Neural progenitor cell (in vitro differentiated cells): ENCODE measurements at regions not wholly inside any gene's neighbourhood (a gene's known extent, or its start where the extent isn't known, plus 50 kb on each side); places are given as distances from the start of the nearest gene placed in this dataset.

Experiments used
- DNase-seq: peaks from one replicate; pipeline ENCODE4 v3.0.0-alpha.2; 2016; ENCODE audit warnings: low spot score
- H2AFZ ChIP-seq: fragments of 200-600 bp; sonication (generic); replicated peaks from 2 replicates; pipeline ENCODE4 v1.6.1; 2016; ENCODE audit warnings: antibody characterized with exemption
- H3F3A ChIP-seq: fragments of 200-600 bp; sonication (generic); 2 replicates; pipeline ENCODE4 v1.6.1; 2016; ENCODE audit warnings: antibody characterized with exemption, low read depth
- H3K27ac ChIP-seq: fragments of 200-600 bp; sonication (generic); 2 replicates; pipeline ENCODE4 v1.5.1; 2016; ENCODE audit warnings: mild to moderate bottlenecking
- H3K27me3 ChIP-seq: fragments of 200-600 bp; sonication (generic); 2 replicates; pipeline ENCODE4 v1.6.1; 2016; ENCODE audit warnings: mild to moderate bottlenecking, moderate library complexity
- H3K36me3 ChIP-seq: fragments of 200-600 bp; sonication (generic); 2 replicates; pipeline ENCODE4 v1.5.1; 2016
- H3K4me1 ChIP-seq: fragments of 200-600 bp; sonication (generic); 2 replicates; pipeline ENCODE4 v1.6.1; 2016; ENCODE audit warnings: mixed run types
- H3K4me2 ChIP-seq: fragments of 200-600 bp; sonication (generic); 2 replicates; pipeline ENCODE4 v1.6.1; 2016
- H3K4me3 ChIP-seq: fragments of 200-600 bp; sonication (generic); 2 replicates; pipeline ENCODE4 v1.5.1; 2016
- H3K79me2 ChIP-seq: fragments of 200-600 bp; sonication (generic); 2 replicates; pipeline ENCODE4 v1.6.1; 2016; ENCODE audit warnings: low read depth
- H3K9ac ChIP-seq: fragments of 200-600 bp; sonication (generic); 2 replicates; pipeline ENCODE4 v1.6.1; 2016
- H3K9me3 ChIP-seq: fragments of 200-600 bp; sonication (generic); 2 replicates; pipeline ENCODE4 v1.5.1; 2016; ENCODE audit warnings: low read depth
- H4K20me1 ChIP-seq: fragments of 200-600 bp; sonication (generic); 2 replicates; pipeline ENCODE4 v1.6.1; 2016; ENCODE audit warnings: low read depth
- H3K27ac Mint-ChIP-seq: 3 replicates; pipeline ENCODE4 v1.8.0; 2021; ENCODE audit warnings: mixed read lengths
- H3K27me3 Mint-ChIP-seq: 2 replicates; pipeline ENCODE4 v1.8.0; 2022; ENCODE audit warnings: low read depth, mild to moderate bottlenecking, inconsistent platforms, moderate library complexity, mixed read lengths; ENCODE audit not compliant: insufficient read depth
- H3K36me3 Mint-ChIP-seq: 3 replicates; pipeline ENCODE4 v1.8.0; 2021; ENCODE audit warnings: mixed read lengths
- H3K4me1 Mint-ChIP-seq: 3 replicates; pipeline ENCODE4 v1.8.0; 2021; ENCODE audit warnings: mixed read lengths
- H3K4me3 Mint-ChIP-seq: 3 replicates; pipeline ENCODE4 v1.8.0; 2021; ENCODE audit warnings: mild to moderate bottlenecking, moderate library complexity, mixed read lengths
- H3K9me3 Mint-ChIP-seq: 3 replicates; pipeline ENCODE4 v1.8.0; 2020; ENCODE audit warnings: mixed read lengths
- EZH2 ChIP-seq: fragments of 200-600 bp; sonication (generic); IDR thresholded peaks from 2 replicates; pipeline ENCODE4 v1.6.1; 2017; ENCODE audit warnings: antibody characterized with exemption, mild to moderate bottlenecking, moderate library complexity
- EZH2phosphoT487 ChIP-seq: fragments of 200-600 bp; sonication (generic); IDR thresholded peaks from 2 replicates; pipeline ENCODE4 v1.6.1; 2017; ENCODE audit warnings: antibody characterized with exemption
- TF ChIP-seq, protein P1 (sequence below): fragments of 200-600 bp; sonication (generic); IDR thresholded peaks from 2 replicates; pipeline ENCODE4 v1.5.1; 2017; ENCODE audit warnings: antibody characterized with exemption, mild to moderate bottlenecking

DNA sequence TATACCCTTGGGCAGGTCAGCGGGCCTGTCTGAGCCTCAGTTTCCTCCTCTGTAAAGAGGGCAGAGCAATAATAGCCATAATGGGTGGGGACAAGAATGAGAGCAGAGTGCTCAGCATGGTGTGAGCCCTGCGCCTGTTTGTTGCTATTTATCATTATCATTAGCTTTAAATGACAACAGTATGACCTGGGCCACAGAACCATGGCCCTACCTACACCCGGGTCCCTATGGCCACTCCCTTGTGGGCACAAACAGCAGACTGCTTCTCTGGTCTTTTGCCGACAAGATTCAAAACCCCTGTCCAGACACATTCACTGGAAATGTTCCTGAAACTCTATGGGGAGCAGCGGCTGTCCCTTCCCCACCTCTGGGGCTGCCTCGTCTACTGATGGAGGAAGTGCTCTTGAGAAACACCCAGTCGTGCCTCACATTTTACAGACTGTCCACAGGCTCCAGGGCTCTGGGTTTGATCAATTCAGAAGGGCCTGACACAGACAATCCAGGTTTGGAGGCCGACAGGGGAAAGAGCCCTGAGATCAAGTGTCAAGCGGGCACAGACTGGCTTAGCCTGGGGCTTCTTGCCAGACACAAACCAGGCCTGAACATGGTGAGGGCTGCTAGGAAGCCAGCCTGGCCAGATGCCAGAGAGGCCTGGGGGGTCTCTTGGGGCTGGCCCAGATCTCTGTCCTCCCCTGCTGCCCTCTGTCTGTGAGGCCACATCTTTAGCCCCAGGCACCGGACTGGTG is 112.5 kb upstream of the CD82 start:
- H3K9ac ChIP-seq, result no peak overlapping the region
- H3K79me2 ChIP-seq, result no peaks in the 10 kb centered on the region
- no peaks in the 10 kb centered on the region for H3K36me3 Mint-ChIP-seq
- no peaks in the 10 kb centered on the region for H3K4me1 ChIP-seq
- H3K27me3 Mint-ChIP-seq, result peaks cover 18% of the 10 kb centered on the region
- peaks cover 5% of the 10 kb centered on the region for H3K4me1 Mint-ChIP-seq
- H2AFZ ChIP-seq, result no peak overlapping the region
- no peaks in the 10 kb centered on the region for H4K20me1 ChIP-seq
- no peaks in the 10 kb centered on the region for H3K9me3 ChIP-seq
- H3K36me3 ChIP-seq, result no peaks in the 10 kb centered on the region
- H3K4me3 ChIP-seq, result no peak overlapping the region
- H3K27ac ChIP-seq, result no peak overlapping the region
- H3K27me3 ChIP-seq, result no peaks in the 10 kb centered on the region
- H3F3A ChIP-seq, result no peaks in the 10 kb centered on the region
- TF ChIP-seq EZH2phosphoT487 (no peak), EZH2 (no peak)
- TF ChIP-seq, protein P1, sequence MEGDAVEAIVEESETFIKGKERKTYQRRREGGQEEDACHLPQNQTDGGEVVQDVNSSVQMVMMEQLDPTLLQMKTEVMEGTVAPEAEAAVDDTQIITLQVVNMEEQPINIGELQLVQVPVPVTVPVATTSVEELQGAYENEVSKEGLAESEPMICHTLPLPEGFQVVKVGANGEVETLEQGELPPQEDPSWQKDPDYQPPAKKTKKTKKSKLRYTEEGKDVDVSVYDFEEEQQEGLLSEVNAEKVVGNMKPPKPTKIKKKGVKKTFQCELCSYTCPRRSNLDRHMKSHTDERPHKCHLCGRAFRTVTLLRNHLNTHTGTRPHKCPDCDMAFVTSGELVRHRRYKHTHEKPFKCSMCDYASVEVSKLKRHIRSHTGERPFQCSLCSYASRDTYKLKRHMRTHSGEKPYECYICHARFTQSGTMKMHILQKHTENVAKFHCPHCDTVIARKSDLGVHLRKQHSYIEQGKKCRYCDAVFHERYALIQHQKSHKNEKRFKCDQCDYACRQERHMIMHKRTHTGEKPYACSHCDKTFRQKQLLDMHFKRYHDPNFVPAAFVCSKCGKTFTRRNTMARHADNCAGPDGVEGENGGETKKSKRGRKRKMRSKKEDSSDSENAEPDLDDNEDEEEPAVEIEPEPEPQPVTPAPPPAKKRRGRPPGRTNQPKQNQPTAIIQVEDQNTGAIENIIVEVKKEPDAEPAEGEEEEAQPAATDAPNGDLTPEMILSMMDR, result no peak
- no peak overlapping the region for H3K4me2 ChIP-seq
- DNase-seq, result no peak
- no peaks in the 10 kb centered on the region for H3K9me3 Mint-ChIP-seq
- no peak overlapping the region for H3K27ac Mint-ChIP-seq
- no peak overlapping the region for H3K4me3 Mint-ChIP-seq

GRCh38 chr11:44453871-44454270 is 111.6 kb upstream of the CD82 start:
- Mint-ChIP-seq H3K27me3 (peaks cover 18% of the 10 kb centered on the region), H3K9me3 (no peaks in the 10 kb centered on the region), H3K4me3 (no peak overlapping the region), H3K27ac (no peak overlapping the region), H3K36me3 (no peaks in the 10 kb centered on the region), H3K4me1 (peaks cover 5% of the 10 kb centered on the region)
- Histone ChIP-seq H3K9ac (no peak overlapping the region), H3K4me2 (no peak overlapping the region), H4K20me1 (no peaks in the 10 kb centered on the region), H3K4me1 (no peaks in the 10 kb centered on the region), H3K36me3 (no peaks in the 10 kb centered on the region), H3K27ac (no peak overlapping the region), H3K9me3 (no peaks in the 10 kb centered on the region), H3F3A (no peaks in the 10 kb centered on the region), H3K79me2 (no peaks in the 10 kb centered on the region), H2AFZ (no peak overlapping the region), H3K27me3 (no peaks in the 10 kb centered on the region), H3K4me3 (no peak overlapping the region)
- no peak for TF ChIP-seq EZH2phosphoT487
- TF ChIP-seq EZH2, result no peak
- TF ChIP-seq, protein P1, result no peak
- no peak for DNase-seq

- Histone ChIP-seq H4K20me1 (no peaks in the 10 kb centered on the region), H3K9ac (no peak overlapping the region), H3K27me3 (no peaks in the 10 kb centered on the region), H3K4me2 (no peak overlapping the region), H2AFZ (no peak overlapping the region), H3F3A (no peaks in the 10 kb centered on the region), H3K79me2 (no peaks in the 10 kb centered on the region), H3K27ac (no peak overlapping the region), H3K4me1 (no peaks in the 10 kb centered on the region), H3K36me3 (no peaks in the 10 kb centered on the region), H3K9me3 (no peaks in the 10 kb centered on the region), H3K4me3 (no peak overlapping the region)
- no peak overlapping the region for H3K4me3 Mint-ChIP-seq
- peaks cover 11% of the 10 kb centered on the region for H3K27me3 Mint-ChIP-seq
- no peaks in the 10 kb centered on the region for H3K36me3 Mint-ChIP-seq
- DNase-seq, result no peak
- TF ChIP-seq, protein P1, result no peak
- TF ChIP-seq EZH2 (no peak), EZH2phosphoT487 (no peak)
- no peak overlapping the region for H3K27ac Mint-ChIP-seq
- peaks cover 2% of the 10 kb centered on the region for H3K9me3 Mint-ChIP-seq
- peaks cover 5% of the 10 kb centered on the region for H3K4me1 Mint-ChIP-seq
These were observed 110.8 kb upstream of the CD82 start for GRCh38 chr11:44454666-44455065.
